HG02840 (cell line): ENCODE measurements at regions not wholly inside any gene's neighbourhood (a gene's known extent, or its start where the extent isn't known, plus 50 kb on each side); places are given as distances from the start of the nearest gene placed in this dataset.
"Not testable (repeated sequence)": the region's sequence is repeated elsewhere in the genome, so short reads cannot be mapped to it uniquely, and the experiment has no call there.

Experiments
- ATAC-seq: cut with Tn5 transposase; IDR thresholded peaks from one replicate; pipeline ENCODE4 v1.9.1; 2021; ENCODE audit warnings: mild to moderate bottlenecking, moderate library complexity, moderate number of reproducible peaks; ENCODE audit not compliant: unreplicated experiment, low FRiP score

DNA sequence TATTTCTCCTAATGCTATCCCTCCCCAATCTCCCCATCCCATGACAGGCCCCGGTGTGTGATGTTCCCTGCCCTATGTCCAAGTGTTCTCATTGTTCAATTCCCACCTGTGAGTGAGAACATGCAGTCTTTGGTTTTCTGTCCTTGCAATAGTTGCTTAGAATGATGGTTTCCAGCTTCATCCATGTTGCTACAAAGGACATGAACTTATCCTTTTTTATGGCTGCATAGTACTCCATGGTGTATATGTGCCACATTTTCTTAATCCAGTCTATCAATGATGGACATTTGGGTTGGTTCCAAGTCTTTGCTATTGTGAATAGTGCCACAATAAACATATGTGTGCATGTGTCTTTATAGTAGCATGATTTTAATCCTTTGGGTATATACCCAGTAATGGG lies 51.3 kb upstream of the RIOK2 start:
- ATAC-seq, result not testable (repeated sequence)

DNA sequence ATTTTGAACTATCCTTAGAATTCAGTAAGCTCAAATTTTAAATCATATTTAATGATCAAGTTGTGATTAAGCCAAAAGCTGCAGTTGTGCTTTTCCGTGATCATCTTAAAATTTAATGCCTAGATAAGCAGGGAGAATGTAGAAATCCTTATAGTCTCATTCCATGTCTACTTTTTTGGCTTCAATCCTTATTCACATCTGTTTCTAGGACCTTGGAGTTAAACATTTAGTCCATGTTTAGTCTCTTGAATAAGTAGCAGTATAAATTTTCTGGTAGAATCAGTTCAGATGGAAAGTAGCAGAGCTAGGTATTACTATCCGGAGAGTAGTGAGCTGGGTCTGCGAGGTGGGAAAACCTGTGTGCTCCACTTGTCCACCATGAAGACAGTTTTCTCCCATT lies 59.3 kb upstream of the RIOK2 start:
- no peak for ATAC-seq

GRCh38 chr5:97243353-97243752 lies 60.3 kb upstream of the RIOK2 start:
- ATAC-seq, result no peak

DNA sequence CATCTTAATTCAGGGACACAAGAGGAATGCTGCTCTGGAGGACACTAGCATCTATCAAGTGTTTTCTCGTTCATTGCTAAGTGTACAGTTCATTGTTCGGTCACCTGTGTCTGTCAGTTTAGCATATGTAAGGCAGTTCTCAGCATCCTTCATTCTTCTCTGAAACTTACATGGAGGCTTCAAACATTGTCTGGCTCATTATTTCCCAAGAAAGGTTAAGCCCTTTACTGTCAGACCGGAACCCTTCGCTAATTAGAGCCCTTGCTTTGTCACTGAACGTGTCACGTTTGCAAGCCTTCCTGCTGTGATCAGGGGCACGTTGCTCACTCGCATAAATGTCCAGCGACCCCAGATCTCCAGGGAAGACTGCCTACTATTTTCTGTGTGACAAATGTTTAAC lies 62.3 kb upstream of the RIOK2 start:
- no peak for ATAC-seq

GRCh38 chr5:97250113-97250512 lies 67.1 kb upstream of the RIOK2 start:
- no peak for ATAC-seq

GRCh38 chr5:97266076-97266475 lies 83.0 kb upstream of the RIOK2 start:
- no peak for ATAC-seq

DNA sequence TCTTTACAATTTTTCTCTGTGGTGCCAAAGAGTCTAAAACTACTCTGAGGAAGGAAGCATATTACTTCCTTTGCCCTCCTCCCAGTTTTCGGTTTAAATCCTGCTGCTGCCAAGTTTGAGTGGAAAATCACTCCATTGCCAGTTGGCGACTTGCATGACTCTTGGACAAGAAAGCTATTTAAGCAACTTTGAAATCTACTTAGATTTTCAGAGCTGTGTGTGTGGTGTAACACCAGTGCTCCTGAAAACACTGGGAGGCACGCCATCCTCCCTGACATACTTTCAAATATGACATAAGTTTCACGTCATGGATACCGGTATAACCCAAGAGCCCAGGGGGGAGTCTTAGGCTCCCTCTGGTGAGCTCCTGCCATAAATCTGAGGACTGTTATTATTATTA lies 83.5 kb upstream of the RIOK2 start:
- ATAC-seq, result no peak

GRCh38 chr5:97267767-97268166 lies 84.7 kb upstream of the RIOK2 start:
- ATAC-seq, result no peak

DNA sequence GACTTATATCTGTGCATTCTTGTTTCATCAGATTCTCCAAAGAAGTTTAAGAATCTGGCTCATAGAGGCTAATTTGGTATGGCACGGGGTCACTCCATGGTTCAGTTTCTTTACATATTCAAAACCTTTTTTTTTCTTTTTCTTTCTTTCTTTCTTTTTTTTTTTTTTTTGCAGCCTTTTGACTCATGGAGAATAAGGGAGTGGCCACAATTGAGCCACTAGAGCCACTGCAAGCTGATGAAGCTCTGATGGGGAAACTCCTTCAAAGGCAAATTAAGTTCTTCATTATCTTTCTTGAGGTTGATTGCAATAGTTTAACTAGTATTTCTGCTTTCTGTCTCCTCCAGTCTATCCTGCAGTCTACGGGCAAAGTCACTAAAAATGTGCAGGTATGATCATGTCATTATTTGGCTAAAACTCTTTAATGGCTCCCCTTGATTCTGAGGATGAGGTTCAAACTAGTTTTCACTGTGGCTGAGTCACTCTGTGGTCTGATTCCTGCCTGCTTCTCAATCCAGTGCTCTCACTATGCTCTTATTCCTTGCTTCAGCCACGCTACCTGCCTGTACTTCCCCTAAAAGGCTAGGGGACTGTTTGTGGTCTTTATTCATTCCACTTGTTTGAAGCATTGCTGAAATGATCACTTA lies 93.5 kb upstream of the RIOK2 start:
- ATAC-seq, result no peak

GRCh38 chr5:97281257-97281656 lies 98.2 kb upstream of the RIOK2 start:
- no peak for ATAC-seq

DNA sequence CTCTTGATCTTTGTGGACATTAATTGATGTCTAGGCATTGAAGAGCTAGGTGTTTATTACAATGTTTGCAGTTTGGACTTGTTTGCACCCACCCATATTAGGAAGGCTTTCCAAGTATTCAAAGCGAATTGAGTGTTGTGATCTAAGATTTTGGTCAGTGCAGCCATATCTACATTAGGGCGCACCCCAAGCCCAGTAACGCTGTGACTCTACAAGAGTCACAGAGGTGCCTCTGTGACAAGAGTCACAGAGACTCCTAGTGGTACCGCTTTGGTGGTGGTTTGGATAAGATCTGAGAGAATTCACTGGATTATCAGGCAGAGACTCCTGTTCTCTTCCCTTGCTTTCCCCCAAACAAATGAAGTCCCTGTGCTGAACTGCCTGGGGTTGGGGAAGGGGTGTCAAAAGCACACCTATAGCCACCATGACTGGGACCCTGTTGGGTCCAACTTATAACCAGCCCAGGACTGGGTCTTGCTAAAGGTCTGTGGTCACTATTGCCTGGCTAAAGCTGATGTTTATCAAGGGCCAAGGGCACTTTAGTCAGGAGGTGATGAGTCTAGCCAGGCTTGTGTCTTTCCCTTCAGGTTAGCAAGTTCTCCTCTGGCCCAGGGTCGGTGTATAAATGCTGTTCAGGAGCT lies 114.1 kb upstream of the RIOK2 start:
- peak; percentile 90 for ATAC-seq

DNA sequence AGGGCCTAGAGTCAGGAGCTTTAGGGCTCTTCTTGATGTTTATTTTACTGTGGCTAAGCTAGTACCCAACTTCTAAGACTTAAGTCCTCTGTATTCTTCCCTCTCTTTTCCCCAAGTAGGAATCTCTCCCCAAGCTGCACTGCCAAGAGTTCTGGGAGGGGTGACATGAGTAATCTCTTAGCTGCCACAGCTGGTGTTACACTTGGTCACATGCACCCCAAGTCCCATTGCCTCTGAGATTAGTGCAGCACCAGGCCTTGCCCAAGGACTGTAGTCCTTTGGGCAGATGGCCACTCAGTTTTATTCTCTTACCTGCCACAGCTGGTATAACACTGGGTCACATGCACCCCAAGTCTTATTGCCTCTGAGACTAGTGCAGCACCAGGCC lies 114.7 kb upstream of the RIOK2 start:
- no peak for ATAC-seq

DNA sequence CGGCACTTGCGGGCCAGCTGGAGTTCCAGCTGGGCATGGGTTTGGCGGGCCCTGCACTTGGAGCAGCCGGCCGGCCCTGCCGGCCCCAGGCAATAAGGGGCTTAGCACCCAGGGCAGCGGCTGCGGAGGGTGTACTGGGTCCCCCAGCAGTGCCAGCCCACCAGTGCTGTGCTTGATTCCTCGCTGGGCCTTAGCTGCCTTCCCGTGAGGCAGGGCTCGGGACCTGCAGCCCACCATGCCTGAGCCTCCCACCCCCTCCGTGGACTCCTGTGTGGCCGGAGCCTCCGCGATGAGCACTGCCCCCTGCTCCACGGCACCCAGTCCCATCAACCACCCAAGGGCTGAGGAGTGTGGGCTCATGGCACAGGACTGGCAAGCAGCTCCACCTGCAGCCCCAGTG lies 118.1 kb upstream of the RIOK2 start:
- ATAC-seq, result not testable (repeated sequence)

GRCh38 chr5:97338729-97339128 lies 155.7 kb upstream of the RIOK2 start:
- ATAC-seq, result no peak

GRCh38 chr5:97355775-97356174 lies 172.7 kb upstream of the RIOK2 start:
- peak; percentile 95 for ATAC-seq

DNA sequence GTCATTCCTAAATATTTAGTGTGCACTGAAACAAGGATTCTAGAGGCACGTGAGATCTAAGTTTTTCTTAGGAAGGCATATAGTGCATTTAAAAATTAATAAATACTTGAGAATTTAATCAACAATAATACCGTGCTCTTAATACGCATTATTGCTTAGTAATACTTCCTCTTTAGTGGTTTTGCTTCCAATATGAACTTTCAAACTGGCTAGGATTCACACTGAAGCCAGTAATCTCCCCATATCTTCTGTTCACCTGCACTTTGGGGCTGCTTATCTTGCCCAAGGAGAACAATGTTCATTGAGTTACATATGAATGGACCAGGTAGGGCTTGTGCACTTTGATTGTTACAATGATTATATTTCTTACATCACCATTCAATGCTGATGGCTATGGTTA lies 180.5 kb upstream of the RIOK2 start:
- ATAC-seq, result no peak

DNA sequence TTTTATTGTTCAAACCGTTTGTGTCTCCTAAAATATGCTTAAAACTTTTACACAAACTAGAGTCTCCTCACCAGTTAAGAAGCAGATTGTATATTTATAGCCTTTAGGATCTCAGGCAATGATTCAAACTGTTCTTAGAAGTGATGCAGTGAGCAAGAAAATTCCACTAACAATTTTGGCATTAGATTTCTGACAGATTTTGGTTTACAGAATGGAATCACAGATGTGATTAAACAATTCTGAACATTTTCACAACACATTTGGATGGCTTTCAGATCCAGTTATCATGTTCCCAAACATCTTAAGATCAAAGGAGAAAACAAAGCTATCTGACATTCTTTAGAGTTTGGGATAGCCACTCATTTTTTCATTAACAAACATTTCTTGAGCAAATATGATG lies 181.7 kb upstream of the RIOK2 start:
- no peak for ATAC-seq

GRCh38 chr5:97365163-97365845 lies 182.3 kb upstream of the RIOK2 start:
- ATAC-seq, result no peak

- ATAC-seq, result no peak
Observed at GRCh38 chr5:97365918-97366317, 182.9 kb upstream of the RIOK2 start.

- ATAC-seq, result no peak
Observed at GRCh38 chr5:97375959-97376358, 192.9 kb upstream of the RIOK2 start.

DNA sequence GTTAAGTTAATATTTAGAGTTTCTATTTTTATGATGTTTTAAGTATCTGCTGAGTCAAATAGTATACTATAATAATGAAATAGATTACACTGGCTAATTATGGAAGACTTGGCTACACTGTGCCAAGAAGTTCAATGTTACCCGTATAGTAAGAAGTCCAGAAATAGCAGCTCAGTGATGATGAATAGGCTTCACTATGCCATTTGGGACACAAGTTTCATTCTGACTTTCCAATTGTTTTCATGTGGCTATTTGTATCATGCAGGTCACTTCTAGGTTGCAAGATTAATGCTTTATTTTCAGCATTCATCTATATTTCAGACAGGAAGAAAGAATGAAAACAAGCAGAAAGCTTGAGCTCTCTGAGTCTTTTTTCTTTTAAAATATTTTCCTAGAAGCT lies 194.5 kb upstream of the RIOK2 start:
- no peak for ATAC-seq

DNA sequence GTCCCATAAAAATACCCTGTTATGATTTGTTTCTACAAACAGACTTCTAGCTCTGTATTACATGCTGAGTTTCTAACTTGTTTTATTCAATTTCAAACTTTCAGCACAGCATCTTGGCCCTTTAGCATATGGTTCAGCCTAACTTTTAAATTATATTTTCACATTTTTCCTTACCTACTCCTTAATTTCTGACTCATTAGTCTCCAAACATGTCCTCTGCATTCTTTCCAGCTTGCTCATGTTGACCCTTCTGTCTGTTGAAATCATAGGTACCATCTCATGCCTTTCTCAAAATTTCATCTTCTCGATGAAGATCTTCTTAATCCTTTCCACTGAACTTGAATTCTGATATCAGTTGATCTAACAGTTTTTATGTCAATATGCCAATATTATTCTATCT lies 200.9 kb upstream of the RIOK2 start:
- ATAC-seq, result no peak
